Peyer's patch (tissue), 4 donors: ENCODE measurements at regions not wholly inside any gene's neighbourhood (a gene's known extent, or its start where the extent isn't known, plus 50 kb on each side); places are given as distances from the start of the nearest gene placed in this dataset.

Experiments
- CTCF ChIP-seq, 6 experiments: fragments of 450-650 bp in 4 of 6; fragments of 200-600 bp in 2 of 6; sonication (generic) in 1 of 6; IDR thresholded peaks; one replicate each; pipeline ENCODE4 v1.5.1; 2017 to 2019; ENCODE audit warnings: antibody characterized with exemption in 6 of 6, mild to moderate bottlenecking in 3 of 6, moderate library complexity in 1 of 6
- POLR2A ChIP-seq, 2 donors: fragments of 450-650 bp; IDR thresholded peaks; one replicate each; pipeline ENCODE4 v1.5.1; 2017; ENCODE audit warnings: antibody characterized with exemption in 2 of 2, mild to moderate bottlenecking in 2 of 2, moderate library complexity in 2 of 2

- TF ChIP-seq CTCF (IDR thresholded peaks at IDR 0.05) = no peak
- no peak for TF ChIP-seq POLR2A (IDR thresholded peaks at IDR 0.05)
These were observed 150.3 kb upstream of the SOX2 start for GRCh38 chr3:181561139-181562031.
